Testis (tissue), 2 donors: ENCODE measurements at regions not wholly inside any gene's neighbourhood (a gene's known extent, or its start where the extent isn't known, plus 50 kb on each side); places are given as distances from the start of the nearest gene placed in this dataset.

Experiments used
- CTCF ChIP-seq, 3 experiments: fragments of 450-650 bp in 2 of 3; fragments of 200-600 bp in 1 of 3; sonication (generic) in 1 of 3; IDR thresholded peaks; one replicate each; pipeline ENCODE4 v1.5.1; 2016 to 2019; ENCODE audit warnings: antibody characterized with exemption in 3 of 3, mild to moderate bottlenecking in 2 of 3, moderate library complexity in 1 of 3
- POLR2A ChIP-seq: fragments of 450-650 bp; IDR thresholded peaks from one replicate; pipeline ENCODE4 v1.6.1; 2017; ENCODE audit warnings: antibody characterized with exemption, mild to moderate bottlenecking, moderate library complexity

GRCh38 chr15:69531665-69532027 is 79.0 kb downstream of the RPLP1 start:
- TF ChIP-seq CTCF (IDR thresholded peaks at IDR 0.05) (no peak), POLR2A (no peak)
